Smooth muscle cell (in vitro differentiated cells): ENCODE measurements at regions not wholly inside any gene's neighbourhood (a gene's known extent, or its start where the extent isn't known, plus 50 kb on each side); places are given as distances from the start of the nearest gene placed in this dataset.

Experiments
- DNase-seq: peaks from one replicate; lab custom pipeline; 2025; ENCODE audit not compliant: unreplicated experiment; lab: John Stamatoyannopoulos, UW
- H2AFZ ChIP-seq: fragments of 200-600 bp; sonication (generic); 2 replicates; pipeline ENCODE4 v1.6.0; 2016; ENCODE audit warnings: antibody characterized with exemption, low read depth, mild to moderate bottlenecking
- H3F3A ChIP-seq: fragments of 200-600 bp; sonication (generic); 2 replicates; pipeline ENCODE4 v1.6.0; 2017; ENCODE audit warnings: antibody characterized with exemption, low read depth
- H3K27ac ChIP-seq: fragments of 200-600 bp; sonication (generic); 2 replicates; pipeline ENCODE4 v1.5.1; 2016; ENCODE audit warnings: low read depth, mild to moderate bottlenecking
- H3K27me3 ChIP-seq: fragments of 200-600 bp; sonication (generic); 2 replicates; pipeline ENCODE4 v1.6.1; 2016; ENCODE audit warnings: low read depth, mild to moderate bottlenecking
- H3K36me3 ChIP-seq: fragments of 200-600 bp; sonication (generic); 2 replicates; pipeline ENCODE4 v1.5.1; 2016; ENCODE audit warnings: low read depth
- H3K4me1 ChIP-seq: fragments of 200-600 bp; sonication (generic); 2 replicates; pipeline ENCODE4 v1.5.1; 2016; ENCODE audit warnings: low read depth
- H3K4me2 ChIP-seq: fragments of 200-600 bp; sonication (generic); 2 replicates; pipeline ENCODE4 v1.6.0; 2016; ENCODE audit warnings: mild to moderate bottlenecking
- H3K4me3 ChIP-seq: fragments of 200-600 bp; sonication (generic); 2 replicates; pipeline ENCODE4 v1.5.1; 2016; ENCODE audit warnings: mild to moderate bottlenecking
- H3K79me2 ChIP-seq: fragments of 200-600 bp; sonication (generic); 2 replicates; pipeline ENCODE4 v1.6.0; 2016; ENCODE audit warnings: low read depth, mild to moderate bottlenecking
- H3K9ac ChIP-seq: fragments of 200-600 bp; sonication (generic); 2 replicates; pipeline ENCODE4 v1.6.0; 2016; ENCODE audit warnings: low read depth
- H3K9me3 ChIP-seq: fragments of 200-600 bp; sonication (generic); replicated peaks from 2 replicates; pipeline ENCODE4 v1.5.1; 2016; ENCODE audit warnings: low read depth
- H4K20me1 ChIP-seq: fragments of 200-600 bp; sonication (generic); 2 replicates; pipeline ENCODE4 v1.6.0; 2016; ENCODE audit warnings: low read depth
- WGBS: methylation state at CpG from one replicate; pipeline ENCODE4 v1.1.7; 2016; ENCODE audit warnings: low lambda C conversion rate; 5-methylcytosine and 5-hydroxymethylcytosine counted together
- TF ChIP-seq, protein P1 (sequence below): fragments of 200-600 bp; sonication (generic); IDR thresholded peaks from 2 replicates; pipeline ENCODE4 v1.5.1; 2017; ENCODE audit warnings: borderline replicate concordance, mild to moderate bottlenecking, antibody characterized with exemption; ENCODE audit not compliant: insufficient read depth, poor library complexity, severe bottlenecking

DNA sequence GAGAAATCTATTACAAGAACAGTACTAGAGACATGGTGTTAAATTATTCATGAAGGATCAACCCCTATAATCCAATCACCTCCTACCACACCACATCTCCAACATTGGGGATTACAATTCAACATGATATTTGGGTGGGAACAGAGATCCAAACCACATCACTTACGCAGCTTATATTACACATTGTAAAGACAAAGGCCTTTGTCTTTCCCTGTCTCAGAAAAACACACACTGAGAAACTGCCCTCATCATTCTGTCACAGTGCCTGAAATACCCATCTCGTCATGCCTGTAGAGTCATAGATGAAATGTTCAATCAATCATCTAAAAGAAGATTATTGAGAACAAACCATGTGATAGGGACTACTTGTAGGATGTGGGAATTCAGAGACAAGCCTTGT, 558.8 kb upstream of the GRIA3 start:
- no peak for DNase-seq
- 63% methylated on average over 2 of the region's 2 CpGs for WGBS
- H3K4me2 ChIP-seq, result peak overlapping the region; percentile 31

DNA sequence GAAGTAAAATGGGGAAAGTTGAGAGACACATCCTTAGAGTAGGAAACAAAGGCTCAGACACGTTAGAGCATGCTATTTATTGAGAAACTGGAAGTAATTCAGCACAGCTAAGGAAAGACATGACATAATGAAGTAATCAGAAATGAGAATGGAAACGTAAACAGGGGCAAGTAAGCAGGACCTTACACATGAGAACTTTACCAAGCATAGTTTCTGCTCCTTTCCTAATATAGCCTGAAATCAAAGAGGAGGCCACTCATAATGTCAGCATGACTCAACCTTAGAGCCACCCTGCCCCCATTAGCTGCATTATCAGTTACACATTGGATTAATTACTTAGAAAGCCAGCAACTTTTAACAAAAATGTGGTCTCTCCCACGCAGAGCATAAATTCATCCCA, 558.3 kb upstream of the GRIA3 start:
- H2AFZ ChIP-seq, result peak overlapping the region; percentile 54
- H3K4me2 ChIP-seq, result peak overlapping the region; percentile 31
- H3K27me3 ChIP-seq, result no peaks in the 10 kb centered on the region
- H3K4me1 ChIP-seq, result no peaks in the 10 kb centered on the region
- no peaks in the 10 kb centered on the region for H3K36me3 ChIP-seq
- H3K4me3 ChIP-seq, result no peak overlapping the region
- H3K27ac ChIP-seq, result peak overlapping the region; percentile 55
- no peaks in the 10 kb centered on the region for H3F3A ChIP-seq
- DNase-seq, result no peak
- no peak overlapping the region for H3K9ac ChIP-seq
- no peaks in the 10 kb centered on the region for H3K9me3 ChIP-seq
- H3K79me2 ChIP-seq, result no peaks in the 10 kb centered on the region
- WGBS, result 13% methylated on average over 3 of the region's 3 CpGs
- TF ChIP-seq, protein P1, sequence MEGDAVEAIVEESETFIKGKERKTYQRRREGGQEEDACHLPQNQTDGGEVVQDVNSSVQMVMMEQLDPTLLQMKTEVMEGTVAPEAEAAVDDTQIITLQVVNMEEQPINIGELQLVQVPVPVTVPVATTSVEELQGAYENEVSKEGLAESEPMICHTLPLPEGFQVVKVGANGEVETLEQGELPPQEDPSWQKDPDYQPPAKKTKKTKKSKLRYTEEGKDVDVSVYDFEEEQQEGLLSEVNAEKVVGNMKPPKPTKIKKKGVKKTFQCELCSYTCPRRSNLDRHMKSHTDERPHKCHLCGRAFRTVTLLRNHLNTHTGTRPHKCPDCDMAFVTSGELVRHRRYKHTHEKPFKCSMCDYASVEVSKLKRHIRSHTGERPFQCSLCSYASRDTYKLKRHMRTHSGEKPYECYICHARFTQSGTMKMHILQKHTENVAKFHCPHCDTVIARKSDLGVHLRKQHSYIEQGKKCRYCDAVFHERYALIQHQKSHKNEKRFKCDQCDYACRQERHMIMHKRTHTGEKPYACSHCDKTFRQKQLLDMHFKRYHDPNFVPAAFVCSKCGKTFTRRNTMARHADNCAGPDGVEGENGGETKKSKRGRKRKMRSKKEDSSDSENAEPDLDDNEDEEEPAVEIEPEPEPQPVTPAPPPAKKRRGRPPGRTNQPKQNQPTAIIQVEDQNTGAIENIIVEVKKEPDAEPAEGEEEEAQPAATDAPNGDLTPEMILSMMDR, result no peak
- no peaks in the 10 kb centered on the region for H4K20me1 ChIP-seq

More for the DNA sequence above, 558.8 kb upstream of the GRIA3 start:
- Histone ChIP-seq H3K79me2 (no peaks in the 10 kb centered on the region), H4K20me1 (no peaks in the 10 kb centered on the region), H3F3A (no peaks in the 10 kb centered on the region), H3K9me3 (no peaks in the 10 kb centered on the region), H3K27ac (peak overlapping the region; percentile 55), H3K4me1 (no peaks in the 10 kb centered on the region), H2AFZ (peak overlapping the region; percentile 49), H3K4me3 (no peak overlapping the region), H3K27me3 (no peaks in the 10 kb centered on the region), H3K36me3 (no peaks in the 10 kb centered on the region), H3K9ac (no peak overlapping the region)
- TF ChIP-seq, protein P1, result no peak

- Histone ChIP-seq H3K36me3 (no peaks in the 10 kb centered on the region), H3K9me3 (no peaks in the 10 kb centered on the region), H3K4me2 (no peak overlapping the region), H3K79me2 (no peaks in the 10 kb centered on the region), H3K27ac (no peak overlapping the region), H4K20me1 (no peaks in the 10 kb centered on the region), H3K4me3 (no peak overlapping the region), H2AFZ (no peak overlapping the region), H3K4me1 (no peaks in the 10 kb centered on the region), H3K27me3 (no peaks in the 10 kb centered on the region), H3F3A (no peaks in the 10 kb centered on the region), H3K9ac (no peak overlapping the region)
- WGBS, result 43% methylated on average over 1 of the region's 1 CpG
- TF ChIP-seq, protein P1, result no peak
- DNase-seq, result no peak
Observed at GRCh38 chrX:122626871-122627270, 557.2 kb upstream of the GRIA3 start.

DNA sequence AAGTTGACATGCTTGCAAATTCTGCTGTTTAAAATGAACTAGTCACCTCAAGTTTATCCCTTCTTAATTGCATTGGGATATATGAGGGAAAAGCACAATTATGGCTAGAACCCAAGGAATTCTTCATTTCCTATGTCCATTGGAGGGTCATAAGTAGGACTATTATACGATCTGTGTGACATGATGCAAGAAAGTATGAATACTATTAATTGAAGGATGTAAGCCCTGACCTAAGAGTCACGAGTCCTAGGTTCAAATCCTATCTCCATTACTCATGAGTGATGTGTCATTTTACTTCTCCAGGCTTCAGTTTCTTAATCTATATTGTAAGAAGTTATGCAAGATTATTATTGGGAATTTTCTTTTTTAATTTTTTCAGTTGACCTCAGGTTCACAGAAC, 542.9 kb upstream of the GRIA3 start:
- no peak for DNase-seq

More for the DNA sequence above, 542.9 kb upstream of the GRIA3 start:
- TF ChIP-seq, protein P1, result no peak
- no peak overlapping the region for H3K9ac ChIP-seq
- no peaks in the 10 kb centered on the region for H3K79me2 ChIP-seq
- no peak overlapping the region for H2AFZ ChIP-seq
- 78% methylated on average over 2 of the region's 2 CpGs for WGBS
- H3K4me1 ChIP-seq, result no peaks in the 10 kb centered on the region
- no peaks in the 10 kb centered on the region for H3K36me3 ChIP-seq
- H3K4me3 ChIP-seq, result no peak overlapping the region
- H3K9me3 ChIP-seq, result no peaks in the 10 kb centered on the region
- no peaks in the 10 kb centered on the region for H4K20me1 ChIP-seq
- no peak overlapping the region for H3K4me2 ChIP-seq
- H3F3A ChIP-seq, result no peaks in the 10 kb centered on the region
- H3K27ac ChIP-seq, result no peak overlapping the region
- H3K27me3 ChIP-seq, result no peaks in the 10 kb centered on the region
